Inflammatory macrophage (primary cell): ENCODE measurements at regions not wholly inside any gene's neighbourhood (a gene's known extent, or its start where the extent isn't known, plus 50 kb on each side); places are given as distances from the start of the nearest gene placed in this dataset.
"Not testable (repeated sequence)": the region's sequence is repeated elsewhere in the genome, so short reads cannot be mapped to it uniquely, and the experiment has no call there.

Experiments used
- DNase-seq, 2 donors: peaks; one replicate each; pipeline ENCODE4 v3.0.0-alpha.2; 2020 to 2022

GRCh38 chr5:174453690-174454089 lies 270.7 kb upstream of the MSX2 start:
- DNase-seq: no peak

GRCh38 chr5:174454464-174454863 lies 269.9 kb upstream of the MSX2 start:
- DNase-seq: no peak

GRCh38 chr5:174454890-174455289 lies 269.5 kb upstream of the MSX2 start:
- DNase-seq: no peak

- no peak for DNase-seq
Measured at GRCh38 chr5:174455301-174455700, 269.1 kb upstream of the MSX2 start.

GRCh38 chr5:174457141-174457678 lies 267.2 kb upstream of the MSX2 start:
- no peak for DNase-seq

GRCh38 chr5:174459071-174459702 lies 265.2 kb upstream of the MSX2 start:
- DNase-seq: no peak

GRCh38 chr5:174459832-174460448 lies 264.4 kb upstream of the MSX2 start:
- no peak for DNase-seq

- DNase-seq: no peak
Measured at GRCh38 chr5:174462129-174462528, 262.3 kb upstream of the MSX2 start.

GRCh38 chr5:174464504-174465165 lies 259.7 kb upstream of the MSX2 start:
- DNase-seq: no peak

GRCh38 chr5:174471528-174471927 lies 252.9 kb upstream of the MSX2 start:
- not testable (repeated sequence) for DNase-seq

GRCh38 chr5:174472956-174473355 lies 251.4 kb upstream of the MSX2 start:
- DNase-seq: no peak

- not testable (repeated sequence) for DNase-seq
Measured at GRCh38 chr5:174476001-174476400, 248.4 kb upstream of the MSX2 start.

- no peak for DNase-seq
Measured at GRCh38 chr5:174479325-174479724, 245.1 kb upstream of the MSX2 start.

GRCh38 chr5:174481737-174482136 lies 242.6 kb upstream of the MSX2 start:
- DNase-seq: no peak

- no peak for DNase-seq
Measured at GRCh38 chr5:174482607-174483024, 241.8 kb upstream of the MSX2 start.

- DNase-seq: no peak
Measured at GRCh38 chr5:174483411-174483810, 241.0 kb upstream of the MSX2 start.

GRCh38 chr5:174489215-174489614 lies 235.2 kb upstream of the MSX2 start:
- no peak for DNase-seq

- no peak for DNase-seq
Measured at GRCh38 chr5:174489920-174490597, 234.3 kb upstream of the MSX2 start.

GRCh38 chr5:174490728-174491127 lies 233.7 kb upstream of the MSX2 start:
- no peak for DNase-seq

- DNase-seq: no peak
Measured at GRCh38 chr5:174491265-174491664, 233.1 kb upstream of the MSX2 start.

GRCh38 chr5:174491761-174492350 lies 232.5 kb upstream of the MSX2 start:
- DNase-seq: no peak

- DNase-seq: no peak
Measured at GRCh38 chr5:174493530-174493929, 230.9 kb upstream of the MSX2 start.

GRCh38 chr5:174497939-174498338 lies 226.4 kb upstream of the MSX2 start:
- not testable (repeated sequence) for DNase-seq
